Endothelial cell (in vitro differentiated cells): ENCODE measurements at regions not wholly inside any gene's neighbourhood (a gene's known extent, or its start where the extent isn't known, plus 50 kb on each side); places are given as distances from the start of the nearest gene placed in this dataset.

Experiments
- DNase-seq: peaks from one replicate; pipeline ENCODE4 v3.0.0; 2021; ENCODE audit warnings: low spot score
- H3K27ac Mint-ChIP-seq: one replicate; pipeline ENCODE4 v1.8.0; 2021; ENCODE audit warnings: mixed read lengths, inconsistent platforms; ENCODE audit not compliant: unreplicated experiment
- H3K27me3 Mint-ChIP-seq: one replicate; pipeline ENCODE4 v1.8.0; 2021; ENCODE audit warnings: mild to moderate bottlenecking, moderate library complexity, mixed read lengths, inconsistent platforms; ENCODE audit not compliant: unreplicated experiment
- H3K36me3 Mint-ChIP-seq: one replicate; pipeline ENCODE4 v1.8.0; 2021; ENCODE audit warnings: mild to moderate bottlenecking, low read depth, mixed read lengths, inconsistent platforms; ENCODE audit not compliant: unreplicated experiment
- H3K4me1 Mint-ChIP-seq: one replicate; pipeline ENCODE4 v1.8.0; 2021; ENCODE audit warnings: mild to moderate bottlenecking, mixed read lengths, inconsistent platforms; ENCODE audit not compliant: unreplicated experiment
- H3K4me3 Mint-ChIP-seq: one replicate; pipeline ENCODE4 v1.8.0; 2021; ENCODE audit warnings: mild to moderate bottlenecking, mixed read lengths, inconsistent platforms; ENCODE audit not compliant: unreplicated experiment
- H3K9me3 Mint-ChIP-seq: one replicate; pipeline ENCODE4 v1.8.0; 2021; ENCODE audit warnings: mixed read lengths, inconsistent platforms; ENCODE audit not compliant: unreplicated experiment
- CTCF ChIP-seq: fragments of 200-600 bp; sonication (generic); IDR thresholded peaks from one replicate; pipeline ENCODE4 v1.5.0; 2021; ENCODE audit warnings: antibody characterized with exemption; ENCODE audit not compliant: unreplicated experiment

GRCh38 chr11:95567685-95568084, 221.9 kb downstream of the FAM76B start:
- no peaks in the 10 kb centered on the region for H3K9me3 Mint-ChIP-seq

GRCh38 chr11:95566211-95566610, 223.4 kb downstream of the FAM76B start:
- Mint-ChIP-seq H3K36me3 (no peaks in the 10 kb centered on the region), H3K4me3 (no peak overlapping the region), H3K27ac (no peak overlapping the region), H3K9me3 (no peaks in the 10 kb centered on the region), H3K4me1 (no peaks in the 10 kb centered on the region), H3K27me3 (no peaks in the 10 kb centered on the region)
- DNase-seq, result no peak
- no peak for TF ChIP-seq CTCF

More at GRCh38 chr11:95567685-95568084, 221.9 kb downstream of the FAM76B start:
- Mint-ChIP-seq H3K36me3 (no peaks in the 10 kb centered on the region), H3K27me3 (peaks cover 3% of the 10 kb centered on the region), H3K4me1 (no peaks in the 10 kb centered on the region), H3K4me3 (no peak overlapping the region), H3K27ac (no peak overlapping the region)
- no peak for TF ChIP-seq CTCF
- DNase-seq, result no peak

- H3K4me1 Mint-ChIP-seq, result no peaks in the 10 kb centered on the region
- H3K27me3 Mint-ChIP-seq, result no peaks in the 10 kb centered on the region
- DNase-seq, result no peak
- H3K9me3 Mint-ChIP-seq, result no peaks in the 10 kb centered on the region
- no peaks in the 10 kb centered on the region for H3K36me3 Mint-ChIP-seq
- no peak overlapping the region for H3K4me3 Mint-ChIP-seq
- no peak overlapping the region for H3K27ac Mint-ChIP-seq
- TF ChIP-seq CTCF, result no peak
These were observed 223.8 kb downstream of the FAM76B start for GRCh38 chr11:95565724-95566141.

- Mint-ChIP-seq H3K9me3 (no peaks in the 10 kb centered on the region), H3K36me3 (no peaks in the 10 kb centered on the region), H3K4me3 (no peak overlapping the region), H3K27me3 (no peaks in the 10 kb centered on the region), H3K27ac (no peak overlapping the region), H3K4me1 (no peaks in the 10 kb centered on the region)
- TF ChIP-seq CTCF, result no peak
- DNase-seq, result no peak
These were observed 225.7 kb downstream of the FAM76B start for GRCh38 chr11:95563859-95564258.

GRCh38 chr11:95563173-95563572, 226.4 kb downstream of the FAM76B start:
- no peaks in the 10 kb centered on the region for H3K9me3 Mint-ChIP-seq
- no peak overlapping the region for H3K4me3 Mint-ChIP-seq
- TF ChIP-seq CTCF, result no peak
- no peaks in the 10 kb centered on the region for H3K4me1 Mint-ChIP-seq
- H3K27me3 Mint-ChIP-seq, result no peaks in the 10 kb centered on the region
- H3K36me3 Mint-ChIP-seq, result no peaks in the 10 kb centered on the region
- DNase-seq, result no peak
- no peak overlapping the region for H3K27ac Mint-ChIP-seq
